ENCODE measurements at regions not wholly inside any gene's neighbourhood (a gene's known extent, or its start where the extent isn't known, plus 50 kb on each side); places are given as distances from the start of the nearest gene placed in this dataset.
"Not testable (repeated sequence)": the region's sequence is repeated elsewhere in the genome, so short reads cannot be mapped to it uniquely, and the experiment has no call there.

DNA sequence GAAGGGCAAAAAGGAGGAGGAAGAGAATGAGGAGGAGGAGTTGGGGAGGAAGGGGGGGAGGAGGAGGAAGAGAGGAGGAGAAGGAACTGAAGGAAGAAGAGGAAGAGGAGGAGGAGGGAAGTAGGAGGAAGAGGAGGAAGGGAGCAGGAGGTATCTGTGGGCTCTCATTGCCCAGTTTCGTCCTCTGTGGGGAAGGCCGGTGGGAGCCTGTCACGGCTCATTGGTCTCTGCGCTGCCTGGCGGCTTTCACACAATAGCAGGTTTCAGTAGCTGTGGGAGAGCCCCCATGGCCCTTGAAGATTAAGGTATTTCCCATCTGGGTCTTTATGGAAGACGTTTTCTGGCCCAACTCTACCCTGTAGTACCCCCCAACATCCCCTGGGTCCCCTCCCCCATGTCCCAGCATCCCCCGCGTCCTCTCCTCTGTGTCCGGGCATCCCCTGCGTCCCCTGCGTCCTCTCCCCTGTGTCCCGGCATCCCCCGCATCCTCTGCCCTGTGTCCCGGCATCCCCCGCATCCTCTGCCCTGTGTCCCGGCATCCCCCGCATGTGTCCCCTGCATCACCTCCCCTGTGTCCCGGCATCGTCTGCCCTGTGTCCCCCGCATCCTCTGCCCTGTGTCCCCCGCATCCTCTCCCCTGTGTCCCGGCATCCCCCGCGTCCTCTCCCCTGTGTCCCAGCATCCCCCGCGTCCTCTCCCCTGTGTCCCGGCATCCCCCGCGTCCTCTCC lies 278.2 kb upstream of the SFSWAP start:
- no peak for TF ChIP-seq CTCF (IDR thresholded peaks at IDR 0.05)
- H3K36me3 ChIP-seq (ENCODE audit: insufficient read depth in 1 of 2, low read depth in 1 of 2) = no peaks in the 10 kb centered on the region
- intact Hi-C loops (cut with DNase I) = no loop called here
- H3K27ac ChIP-seq = no peak overlapping the region
- ATAC-seq (no peak), DNase-seq (no peak)
- H3K4me1 ChIP-seq = no peaks in the 10 kb centered on the region
- H3K9me3 ChIP-seq = no peaks in the 10 kb centered on the region
- 20 to 50% (median 34%) methylated on average over 1 to 24 of the region's 29 CpGs for WGBS, 3 donors
- no peak overlapping the region for H3K4me3 ChIP-seq
- peaks cover 0 to 7% (median 3%) of the 10 kb centered on the region in 3 donors for H3K27me3 ChIP-seq (ENCODE audit: insufficient read depth in 3 of 3, low read length in 2 of 3)

- ATAC-seq (no peak), DNase-seq (no peak)
- H3K27ac ChIP-seq = no peak overlapping the region
- no peaks in the 10 kb centered on the region for H3K9me3 ChIP-seq
- H3K4me3 ChIP-seq = no peak overlapping the region
- intact Hi-C loops (cut with DNase I) = no loop called here
- H3K4me1 ChIP-seq = no peaks in the 10 kb centered on the region
- 54 to 61% (median 58%) methylated on average over 21 to 24 of the region's 28 CpGs for WGBS, 3 donors
- H3K27me3 ChIP-seq (ENCODE audit: insufficient read depth in 3 of 3, low read length in 2 of 3) = peaks cover 0 to 10% (median 3%) of the 10 kb centered on the region in 3 donors
- H3K36me3 ChIP-seq (ENCODE audit: insufficient read depth in 1 of 2, low read depth in 1 of 2) = no peaks in the 10 kb centered on the region
- no peak for TF ChIP-seq CTCF (IDR thresholded peaks at IDR 0.05)
These were observed 276.4 kb upstream of the SFSWAP start for GRCh38 chr12:131434208-131435125.

GRCh38 chr12:131436922-131437705 lies 273.8 kb upstream of the SFSWAP start:
- no peak for TF ChIP-seq CTCF (IDR thresholded peaks at IDR 0.05)
- Histone ChIP-seq H3K4me1 (no peaks in the 10 kb centered on the region), H3K27ac (no peak overlapping the region), H3K4me3 (no peak overlapping the region), H3K27me3 (ENCODE audit: insufficient read depth in 3 of 3, low read length in 2 of 3) (peaks cover 0 to 10% (median 2%) of the 10 kb centered on the region in 3 donors), H3K9me3 (no peaks in the 10 kb centered on the region), H3K36me3 (ENCODE audit: insufficient read depth in 1 of 2, low read depth in 1 of 2) (no peaks in the 10 kb centered on the region)
- no peak for ATAC-seq
- WGBS, 3 donors = 36 to 44% (median 44%) methylated on average over 10 of the region's 10 CpGs
- intact Hi-C loops (cut with DNase I) = no loop called here
- DNase-seq = no peak

- no peak for DNase-seq
- intact Hi-C loops (cut with DNase I) = no loop called here
- ATAC-seq = no peak
- Histone ChIP-seq H3K27me3 (ENCODE audit: insufficient read depth in 3 of 3, low read length in 2 of 3) (peaks cover 0 to 2% (median 0%) of the 10 kb centered on the region in 3 donors), H3K9me3 (no peaks in the 10 kb centered on the region), H3K4me3 (no peak overlapping the region), H3K4me1 (no peaks in the 10 kb centered on the region), H3K27ac (no peak overlapping the region), H3K36me3 (ENCODE audit: insufficient read depth in 1 of 2, low read depth in 1 of 2) (no peaks in the 10 kb centered on the region)
- WGBS, 3 donors = 57 to 71% (median 59%) methylated on average over 9 of the region's 9 CpGs
- TF ChIP-seq CTCF (IDR thresholded peaks at IDR 0.05) = no peak
These were observed 273.0 kb upstream of the SFSWAP start for GRCh38 chr12:131437706-131438492.

- intact Hi-C loops (cut with DNase I) = not testable (repeated sequence)
- 73 to 78% (median 76%) methylated on average over 3 of the region's 3 CpGs for WGBS, 3 donors
These were observed 272.4 kb upstream of the SFSWAP start for GRCh38 chr12:131438493-131438835.

More at GRCh38 chr12:131438493-131438835, 272.4 kb upstream of the SFSWAP start:
- H3K27ac ChIP-seq; DNase-seq; H3K27me3 ChIP-seq (ENCODE audit: insufficient read depth in 3 of 3, low read length in 2 of 3); H3K4me3 ChIP-seq; ATAC-seq; H3K9me3 ChIP-seq; H3K36me3 ChIP-seq (ENCODE audit: insufficient read depth in 1 of 2, low read depth in 1 of 2); H3K4me1 ChIP-seq: not testable (repeated sequence)

Data from psoas muscle (tissue), 7 donors.